Fibroblast of lung (primary cell): ENCODE measurements at regions not wholly inside any gene's neighbourhood (a gene's known extent, or its start where the extent isn't known, plus 50 kb on each side); places are given as distances from the start of the nearest gene placed in this dataset.

Experiments
- DNase-seq, 2 donors: peaks; one replicate each; pipeline versions ENCODE4 v3.0.0 to v3.0.0-alpha.2; 2010; ENCODE audit warnings: low read depth in 2 of 2
- H2AFZ ChIP-seq: 2 replicates; pipeline ENCODE4 v1.5.1; 2012; ENCODE audit warnings: low read length, control low read depth, inconsistent platforms
- H3K27ac ChIP-seq: 2 replicates; pipeline ENCODE4 v1.5.1; 2011; ENCODE audit warnings: low read length, control low read depth; ENCODE audit not compliant: insufficient read depth
- H3K27me3 ChIP-seq: 2 replicates; pipeline ENCODE4 v1.5.1; 2011; ENCODE audit warnings: mild to moderate bottlenecking, low read length; ENCODE audit not compliant: control insufficient read depth, insufficient read depth
- H3K36me3 ChIP-seq: 2 replicates; pipeline ENCODE4 v1.5.1; 2011; ENCODE audit warnings: low read length; ENCODE audit not compliant: control insufficient read depth, insufficient read depth
- H3K4me1 ChIP-seq: 2 replicates; pipeline ENCODE4 v1.5.1; 2011; ENCODE audit warnings: low read length; ENCODE audit not compliant: control insufficient read depth, insufficient read depth; ENCODE audit errors: extremely low read depth
- H3K4me2 ChIP-seq: 2 replicates; pipeline ENCODE4 v1.5.1; 2011; ENCODE audit warnings: low read length, control low read depth; ENCODE audit not compliant: insufficient read depth; ENCODE audit errors: extremely low read depth
- H3K4me3 ChIP-seq, 4 experiments: fragments of 200-600 bp in 1 of 4; sonication (generic) in 1 of 4; replicated peaks in 1 of 4; 2 replicates each; pipeline ENCODE4 v1.5.1; 2011 to 2016; ENCODE audit warnings: low read length in 4 of 4, low read depth in 3 of 4, mild to moderate bottlenecking in 3 of 4, control low read depth in 2 of 4, inconsistent platforms in 1 of 4, mixed read lengths in 1 of 4; ENCODE audit not compliant: insufficient read depth in 1 of 4; ENCODE audit errors: control extremely low read depth in 1 of 4
- H3K79me2 ChIP-seq: 2 replicates; pipeline ENCODE4 v1.5.1; 2012; ENCODE audit warnings: mild to moderate bottlenecking, low read length, inconsistent platforms; ENCODE audit not compliant: control insufficient read depth, insufficient read depth
- H3K9ac ChIP-seq: 2 replicates; pipeline ENCODE4 v1.5.1; 2011; ENCODE audit warnings: mild to moderate bottlenecking, low read length, control low read depth; ENCODE audit not compliant: insufficient read depth
- H3K9me3 ChIP-seq: 2 replicates; pipeline ENCODE4 v1.5.1; 2012; ENCODE audit warnings: low read depth, low read length; ENCODE audit not compliant: control insufficient read depth, insufficient read depth
- H4K20me1 ChIP-seq: 2 replicates; pipeline ENCODE4 v1.5.1; 2011; ENCODE audit warnings: low read length; ENCODE audit not compliant: control insufficient read depth, insufficient read depth; ENCODE audit errors: extremely low read depth
- EZH2 ChIP-seq: IDR thresholded peaks from 2 replicates; pipeline ENCODE4 v1.5.1; 2012; ENCODE audit warnings: low read length, control low read depth, mild to moderate bottlenecking; ENCODE audit errors: missing control alignments
- TF ChIP-seq, protein P1 (sequence below), 2 donors: IDR thresholded peaks in 1 of 2; conservative IDR thresholded peaks in 1 of 2; 1 replicate in 1 of 2; 2 replicates in 1 of 2; pipeline ENCODE4 v1.5.1; 2011 to 2012; ENCODE audit warnings: low read length in 2 of 2, control low read depth in 1 of 2, inconsistent platforms in 1 of 2, low read depth in 1 of 2, mild to moderate bottlenecking in 1 of 2

DNA sequence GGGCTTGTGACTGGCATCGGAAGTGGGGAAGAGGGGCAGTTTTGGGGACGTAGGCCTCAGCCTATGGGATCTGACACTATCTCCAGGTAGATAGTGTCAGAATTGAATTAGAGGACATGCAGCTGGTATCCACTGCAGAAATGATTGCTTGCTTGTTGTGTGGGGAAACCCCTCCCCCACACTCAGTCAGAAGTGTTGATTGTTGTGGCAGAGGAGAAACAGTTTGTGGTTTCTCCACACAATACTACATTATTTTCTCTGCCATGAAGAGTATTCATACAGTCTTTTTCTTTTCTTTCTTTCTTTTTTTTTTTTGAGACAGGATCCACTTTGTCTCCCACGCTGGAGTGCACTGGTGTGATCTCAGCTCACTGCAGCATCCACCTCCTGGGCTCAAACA, 113.9 kb downstream of the ARRDC3 start:
- Histone ChIP-seq H3K9ac (no peak overlapping the region), H4K20me1 (no peaks in the 10 kb centered on the region), H3K27me3 (no peaks in the 10 kb centered on the region), H3K36me3 (no peaks in the 10 kb centered on the region), H3K4me1 (peaks cover 4% of the 10 kb centered on the region), H3K9me3 (no peaks in the 10 kb centered on the region), H2AFZ (no peak overlapping the region), H3K79me2 (no peaks in the 10 kb centered on the region), H3K4me3 (no peak overlapping the region), H3K27ac (no peak overlapping the region), H3K4me2 (no peak overlapping the region)
- no peak for TF ChIP-seq EZH2
- TF ChIP-seq, protein P1, sequence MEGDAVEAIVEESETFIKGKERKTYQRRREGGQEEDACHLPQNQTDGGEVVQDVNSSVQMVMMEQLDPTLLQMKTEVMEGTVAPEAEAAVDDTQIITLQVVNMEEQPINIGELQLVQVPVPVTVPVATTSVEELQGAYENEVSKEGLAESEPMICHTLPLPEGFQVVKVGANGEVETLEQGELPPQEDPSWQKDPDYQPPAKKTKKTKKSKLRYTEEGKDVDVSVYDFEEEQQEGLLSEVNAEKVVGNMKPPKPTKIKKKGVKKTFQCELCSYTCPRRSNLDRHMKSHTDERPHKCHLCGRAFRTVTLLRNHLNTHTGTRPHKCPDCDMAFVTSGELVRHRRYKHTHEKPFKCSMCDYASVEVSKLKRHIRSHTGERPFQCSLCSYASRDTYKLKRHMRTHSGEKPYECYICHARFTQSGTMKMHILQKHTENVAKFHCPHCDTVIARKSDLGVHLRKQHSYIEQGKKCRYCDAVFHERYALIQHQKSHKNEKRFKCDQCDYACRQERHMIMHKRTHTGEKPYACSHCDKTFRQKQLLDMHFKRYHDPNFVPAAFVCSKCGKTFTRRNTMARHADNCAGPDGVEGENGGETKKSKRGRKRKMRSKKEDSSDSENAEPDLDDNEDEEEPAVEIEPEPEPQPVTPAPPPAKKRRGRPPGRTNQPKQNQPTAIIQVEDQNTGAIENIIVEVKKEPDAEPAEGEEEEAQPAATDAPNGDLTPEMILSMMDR (conservative IDR thresholded peaks at IDR 0.05 in 1 of 2, IDR thresholded peaks at IDR 0.05 in 1 of 2; ENCODE audit: low read depth in 1 of 2, low read length in 2 of 2): no peak
- no peak for DNase-seq

DNA sequence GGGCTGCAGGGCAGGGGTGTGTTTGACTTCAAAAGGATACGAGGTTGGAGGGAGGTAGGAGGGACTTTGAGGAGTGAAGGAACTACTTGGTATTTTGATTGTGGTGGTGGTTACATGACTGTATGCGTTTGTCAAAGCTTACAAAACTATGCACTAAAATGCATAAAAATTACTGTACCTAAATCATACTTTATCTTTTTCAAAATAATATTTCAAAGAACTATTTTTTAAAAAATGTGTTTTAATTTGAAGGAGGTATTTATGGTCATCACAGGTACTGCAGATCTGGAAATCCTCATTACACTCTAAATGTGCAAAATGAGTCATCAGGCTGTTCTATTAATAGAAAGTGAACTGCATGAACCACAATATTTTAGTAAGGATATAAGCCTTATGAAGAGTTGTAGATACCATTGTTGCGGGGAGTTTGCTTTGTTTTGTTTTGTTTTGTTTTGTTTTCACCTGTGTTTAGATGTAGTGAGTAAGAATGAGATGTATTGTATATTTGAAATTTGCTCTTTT, 116.9 kb downstream of the ARRDC3 start:
- Histone ChIP-seq H3K4me2 (peak overlapping the region; percentile 25), H3K27ac (no peak overlapping the region), H3K9ac (no peak overlapping the region), H3K79me2 (no peaks in the 10 kb centered on the region), H3K27me3 (no peaks in the 10 kb centered on the region), H4K20me1 (no peaks in the 10 kb centered on the region), H3K36me3 (no peaks in the 10 kb centered on the region), H3K9me3 (no peaks in the 10 kb centered on the region), H3K4me3 (no peak overlapping the region), H3K4me1 (peaks cover 4% of the 10 kb centered on the region), H2AFZ (no peak overlapping the region)
- DNase-seq: peak; percentile 58 to 80
- no peak for TF ChIP-seq EZH2
- TF ChIP-seq, protein P1 (conservative IDR thresholded peaks at IDR 0.05 in 1 of 2, IDR thresholded peaks at IDR 0.05 in 1 of 2; ENCODE audit: low read depth in 1 of 2, low read length in 2 of 2): no peak

DNA sequence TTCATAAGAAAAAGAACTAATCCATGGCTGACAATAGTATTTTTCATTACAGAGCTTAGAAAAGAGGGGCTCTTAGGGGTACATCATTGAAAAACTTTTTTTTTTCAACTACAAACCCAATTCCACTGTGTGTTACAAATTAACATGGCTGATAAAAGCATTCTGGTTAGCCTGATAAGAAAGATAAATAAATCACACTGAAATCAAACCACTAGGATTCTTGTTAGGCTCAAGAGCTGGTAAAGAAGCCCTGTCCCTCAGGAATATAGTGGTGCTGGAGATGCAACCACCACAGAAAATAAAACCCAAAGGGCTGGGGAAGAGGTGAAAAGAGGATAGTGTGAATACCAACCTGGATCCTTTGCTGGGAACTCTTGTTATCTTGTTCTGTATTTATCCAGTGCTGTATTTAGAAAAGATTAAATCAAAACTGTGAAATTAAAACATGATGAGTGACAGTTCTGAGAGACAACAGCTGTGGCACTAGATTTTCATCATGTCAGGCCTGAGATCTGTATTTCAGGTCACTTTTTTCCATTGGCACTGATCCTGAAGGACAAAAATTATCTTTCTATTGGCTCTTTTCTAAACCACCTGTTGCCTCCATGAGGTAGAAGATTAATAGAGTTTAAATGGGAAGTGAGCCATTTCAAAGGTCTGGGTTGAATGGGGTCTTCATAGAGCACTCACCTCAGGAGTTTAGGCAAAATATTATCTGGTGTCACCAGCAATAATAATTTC, 118.6 kb downstream of the ARRDC3 start:
- Histone ChIP-seq H3K27me3 (no peaks in the 10 kb centered on the region), H3K27ac (no peak overlapping the region), H3K9me3 (no peaks in the 10 kb centered on the region), H3K4me2 (no peak overlapping the region), H4K20me1 (no peaks in the 10 kb centered on the region), H3K36me3 (no peaks in the 10 kb centered on the region), H3K4me1 (peaks cover 4% of the 10 kb centered on the region), H3K79me2 (no peaks in the 10 kb centered on the region), H2AFZ (no peak overlapping the region), H3K9ac (no peak overlapping the region), H3K4me3 (no peak overlapping the region)
- TF ChIP-seq, protein P1 (conservative IDR thresholded peaks at IDR 0.05 in 1 of 2, IDR thresholded peaks at IDR 0.05 in 1 of 2; ENCODE audit: low read depth in 1 of 2, low read length in 2 of 2): no peak
- no peak for TF ChIP-seq EZH2
- no peak for DNase-seq
